Dedifferentiated amniotic fluid mesenchymal stem cell (primary cell): ENCODE measurements at regions not wholly inside any gene's neighbourhood (a gene's known extent, or its start where the extent isn't known, plus 50 kb on each side); places are given as distances from the start of the nearest gene placed in this dataset.

Source experiments
- DNase-seq: peaks from one replicate; pipeline ENCODE4 v3.0.0-alpha.2; 2016; ENCODE audit errors: extremely low spot score

GRCh38 chr5:115072266-115073064 lies 97.2 kb downstream of the TRIM36 start:
- no peak for DNase-seq

- no peak for DNase-seq
Observed at GRCh38 chr5:115070737-115071136, 99.0 kb downstream of the TRIM36 start.

- peak; percentile 50 for DNase-seq
Observed at GRCh38 chr5:115069087-115069968, 100.4 kb downstream of the TRIM36 start.

- DNase-seq: no peak
Observed at GRCh38 chr5:115068239-115069086, 101.2 kb downstream of the TRIM36 start.

GRCh38 chr5:115064380-115064779 lies 105.3 kb downstream of the TRIM36 start:
- no peak for DNase-seq

- no peak for DNase-seq
Observed at GRCh38 chr5:115054387-115054951, 115.2 kb downstream of the TRIM36 start.

GRCh38 chr5:115052948-115053347 lies 116.8 kb downstream of the TRIM36 start:
- DNase-seq: no peak

GRCh38 chr5:115050866-115051265 lies 118.8 kb downstream of the TRIM36 start:
- no peak for DNase-seq

GRCh38 chr5:115033861-115034260 lies 135.8 kb downstream of the TRIM36 start:
- no peak for DNase-seq

- DNase-seq: no peak
Observed at GRCh38 chr5:115028557-115028956, 141.2 kb downstream of the TRIM36 start.

GRCh38 chr5:115024922-115025321 lies 144.8 kb downstream of the TRIM36 start:
- DNase-seq: no peak

- no peak for DNase-seq
Observed at GRCh38 chr5:115022303-115022702, 147.4 kb downstream of the TRIM36 start.

GRCh38 chr5:115016646-115017045 lies 153.1 kb downstream of the TRIM36 start:
- DNase-seq: no peak

GRCh38 chr5:114999176-114999575 lies 170.5 kb downstream of the TRIM36 start:
- DNase-seq: no peak

- DNase-seq: no peak
Observed at GRCh38 chr5:114989512-114989911, 180.2 kb downstream of the TRIM36 start.

- DNase-seq: no peak
Observed at GRCh38 chr5:114988096-114988495, 181.6 kb downstream of the TRIM36 start.

- no peak for DNase-seq
Observed at GRCh38 chr5:114984796-114985195, 184.9 kb downstream of the TRIM36 start.

- DNase-seq: no peak
Observed at GRCh38 chr5:114981111-114981510, 188.6 kb downstream of the TRIM36 start.

GRCh38 chr5:114977979-114978573 lies 191.6 kb downstream of the TRIM36 start:
- DNase-seq: no peak

- DNase-seq: no peak
Observed at GRCh38 chr5:114969482-114969881, 200.2 kb downstream of the TRIM36 start.

- no peak for DNase-seq
Observed at GRCh38 chr5:114957384-114957783, 212.3 kb downstream of the TRIM36 start.
